ENCODE measurements at regions not wholly inside any gene's neighbourhood (a gene's known extent, or its start where the extent isn't known, plus 50 kb on each side); places are given as distances from the start of the nearest gene placed in this dataset.

GRCh38 chr7:21029006-21029405 lies 242.3 kb upstream of the SP8 start:
- DNase-seq (ENCODE audit: low read depth), result no peak

- no peak for DNase-seq (ENCODE audit: low read depth)
These were observed 243.7 kb upstream of the SP8 start for GRCh38 chr7:21030237-21030871.

- DNase-seq (ENCODE audit: low read depth), result no peak
These were observed 254.6 kb upstream of the SP8 start for GRCh38 chr7:21041252-21041651.

- DNase-seq (ENCODE audit: low read depth), result no peak
These were observed 255.0 kb upstream of the SP8 start for GRCh38 chr7:21041666-21042065.

GRCh38 chr7:21044384-21044783 lies 257.7 kb upstream of the SP8 start:
- DNase-seq (ENCODE audit: low read depth), result no peak

- no peak for DNase-seq (ENCODE audit: low read depth)
These were observed 258.4 kb upstream of the SP8 start for GRCh38 chr7:21044913-21045568.

GRCh38 chr7:21051865-21052264 lies 265.2 kb upstream of the SP8 start:
- DNase-seq (ENCODE audit: low read depth), result no peak

GRCh38 chr7:21054427-21055112 lies 267.9 kb upstream of the SP8 start:
- DNase-seq (ENCODE audit: low read depth), result no peak

GRCh38 chr7:21059069-21059468 lies 272.4 kb upstream of the SP8 start:
- DNase-seq (ENCODE audit: low read depth), result no peak

GRCh38 chr7:21063106-21063505 lies 276.4 kb upstream of the SP8 start:
- DNase-seq (ENCODE audit: low read depth), result no peak

- no peak for DNase-seq (ENCODE audit: low read depth)
These were observed 278.3 kb upstream of the SP8 start for GRCh38 chr7:21064698-21065648.

GRCh38 chr7:21066221-21066620 lies 279.5 kb upstream of the SP8 start:
- DNase-seq (ENCODE audit: low read depth), result no peak

GRCh38 chr7:21067216-21067615 lies 280.5 kb upstream of the SP8 start:
- DNase-seq (ENCODE audit: low read depth), result no peak

- DNase-seq (ENCODE audit: low read depth), result no peak
These were observed 283.9 kb upstream of the SP8 start for GRCh38 chr7:21070571-21071090.

- DNase-seq (ENCODE audit: low read depth), result no peak
These were observed 285.1 kb upstream of the SP8 start for GRCh38 chr7:21071561-21072501.

GRCh38 chr7:21076054-21076453 lies 289.4 kb upstream of the SP8 start:
- no peak for DNase-seq (ENCODE audit: low read depth)

- no peak for DNase-seq (ENCODE audit: low read depth)
These were observed 289.9 kb upstream of the SP8 start for GRCh38 chr7:21076574-21076973.

- no peak for DNase-seq (ENCODE audit: low read depth)
These were observed 290.9 kb upstream of the SP8 start for GRCh38 chr7:21077602-21078001.

GRCh38 chr7:21084286-21084685 lies 297.6 kb upstream of the SP8 start:
- no peak for DNase-seq (ENCODE audit: low read depth)

- no peak for DNase-seq (ENCODE audit: low read depth)
These were observed 300.0 kb upstream of the SP8 start for GRCh38 chr7:21086688-21087087.

GRCh38 chr7:21089653-21090052 lies 303.0 kb upstream of the SP8 start:
- DNase-seq (ENCODE audit: low read depth), result no peak
